GM12878 (cell line): ENCODE measurements at regions not wholly inside any gene's neighbourhood (a gene's known extent, or its start where the extent isn't known, plus 50 kb on each side); places are given as distances from the start of the nearest gene placed in this dataset.

Source experiments
- ATF7 ChIP-seq: fragments of 450-650 bp; IDR thresholded peaks from 2 replicates; pipeline ENCODE4 v1.6.1; 2016; ENCODE audit warnings: low read depth, mild to moderate bottlenecking
- BHLHE40 ChIP-seq, 2 experiments: fragments of 450-650 bp in 1 of 2; IDR thresholded peaks; 2 replicates each; pipeline ENCODE4 v1.6.1; 2011 to 2017; ENCODE audit warnings: low read depth in 2 of 2, borderline replicate concordance in 1 of 2, improper control_type of control experiment in 1 of 2, low read length in 1 of 2, mild to moderate bottlenecking in 1 of 2
- CHD1 ChIP-seq: IDR thresholded peaks from 2 replicates; pipeline ENCODE4 v1.6.1; 2012; ENCODE audit warnings: low read depth, low read length, improper control_type of control experiment
- CTCF ChIP-seq, 3 experiments: IDR thresholded peaks in 2 of 3; conservative IDR thresholded peaks in 1 of 3; 2 replicates each; pipeline ENCODE4 v1.5.1; 2011; ENCODE audit warnings: low read depth in 3 of 3, low read length in 3 of 3, mild to moderate bottlenecking in 3 of 3, control low read depth in 2 of 3, moderate library complexity in 2 of 3, inconsistent platforms in 1 of 3, mixed read lengths in 1 of 3; ENCODE audit not compliant: control insufficient read depth in 2 of 3, insufficient read depth in 1 of 3; ENCODE audit errors: extremely low read depth in 1 of 3
- IRF3 ChIP-seq: fragments of 450-650 bp; IDR thresholded peaks from 2 replicates; pipeline ENCODE4 v1.6.1; 2014; ENCODE audit warnings: mild to moderate bottlenecking
- JUNB ChIP-seq: IDR thresholded peaks from 2 replicates; pipeline ENCODE4 v1.6.1; 2016; ENCODE audit warnings: antibody characterized with exemption, mild to moderate bottlenecking
- RAD21 ChIP-seq: IDR thresholded peaks from 2 replicates; pipeline ENCODE4 v1.6.1; 2011; ENCODE audit warnings: mild to moderate bottlenecking, low read depth, low read length, moderate library complexity; ENCODE audit not compliant: insufficient read depth
- RELB ChIP-seq: fragments of 450-650 bp; IDR thresholded peaks from 2 replicates; pipeline ENCODE4 v1.6.1; 2017; ENCODE audit warnings: low read depth, mild to moderate bottlenecking, moderate library complexity
- SMARCA5 ChIP-seq: fragments of 450-650 bp; IDR thresholded peaks from 2 replicates; pipeline ENCODE4 v1.6.1; 2017; ENCODE audit warnings: mild to moderate bottlenecking
- TAF1 ChIP-seq: IDR thresholded peaks from 2 replicates; pipeline ENCODE4 v1.6.1; 2011; ENCODE audit warnings: mild to moderate bottlenecking, low read depth, low read length, borderline replicate concordance
- USF2 ChIP-seq: IDR thresholded peaks from 2 replicates; pipeline ENCODE4 v1.6.1; 2011; ENCODE audit warnings: low read depth, low read length, improper control_type of control experiment, borderline replicate concordance
- WRNIP1 ChIP-seq: IDR thresholded peaks from 2 replicates; pipeline ENCODE4 v1.6.1; 2011; ENCODE audit warnings: low read depth, low read length, improper control_type of control experiment, borderline replicate concordance
- YY1 ChIP-seq: IDR thresholded peaks from 2 replicates; pipeline ENCODE4 v1.6.1; 2011; ENCODE audit warnings: low read depth, mild to moderate bottlenecking, low read length
- TF ChIP-seq, protein P1 (sequence below): IDR thresholded peaks from 2 replicates; pipeline ENCODE4 v1.6.1; 2012; ENCODE audit warnings: low read depth, low read length, improper control_type of control experiment

DNA sequence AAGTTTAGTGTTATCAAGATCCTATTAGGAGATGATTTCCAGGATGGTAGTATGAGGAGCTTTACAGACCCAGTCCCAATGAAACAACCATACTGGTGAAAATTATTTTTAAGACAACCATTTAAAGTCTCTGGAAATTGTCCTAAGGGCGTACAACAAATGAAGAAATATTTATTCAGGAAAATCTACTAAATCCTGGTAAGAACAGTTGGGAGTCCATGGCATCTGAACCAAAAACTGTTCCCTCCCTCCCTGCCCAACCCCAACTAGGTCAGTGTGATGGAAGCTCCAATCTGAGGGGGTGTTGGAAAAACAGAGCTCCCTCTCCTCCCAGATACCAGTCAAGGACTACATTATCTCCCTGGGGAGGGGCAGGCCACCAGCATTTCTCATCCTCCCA is 74.7 kb upstream of the MKLN1 start:
- TF ChIP-seq CTCF (IDR thresholded peaks at IDR 0.05 in 2 of 3, conservative IDR thresholded peaks at IDR 0.05 in 1 of 3; ENCODE audit: control insufficient read depth in 2 of 3, extremely low read depth in 1 of 3, insufficient read depth in 1 of 3, low read depth in 3 of 3, low read length in 3 of 3) (no peak), JUNB (no peak), USF2 (no peak), BHLHE40 (IDR thresholded peaks at IDR 0.05; ENCODE audit: borderline replicate concordance in 1 of 2, low read depth in 2 of 2, low read length in 1 of 2) (no peak), RELB (no peak), TAF1 (no peak), SMARCA5 (no peak), CHD1 (no peak), ATF7 (no peak), RAD21 (no peak), WRNIP1 (no peak), IRF3 (no peak), YY1 (no peak)
- TF ChIP-seq, protein P1, sequence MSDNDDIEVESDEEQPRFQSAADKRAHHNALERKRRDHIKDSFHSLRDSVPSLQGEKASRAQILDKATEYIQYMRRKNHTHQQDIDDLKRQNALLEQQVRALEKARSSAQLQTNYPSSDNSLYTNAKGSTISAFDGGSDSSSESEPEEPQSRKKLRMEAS = no peak
